Astrocyte (in vitro differentiated cells and primary cell): ENCODE measurements at regions not wholly inside any gene's neighbourhood (a gene's known extent, or its start where the extent isn't known, plus 50 kb on each side); places are given as distances from the start of the nearest gene placed in this dataset.

Experiments used
- EZH2 ChIP-seq: IDR thresholded peaks from 2 replicates; pipeline ENCODE4 v1.6.1; 2012; ENCODE audit warnings: mild to moderate bottlenecking, low read length, inconsistent platforms; ENCODE audit not compliant: insufficient read depth
- TF ChIP-seq, protein P1 (sequence below): IDR thresholded peaks from 2 replicates; pipeline ENCODE4 v1.5.1; 2011; ENCODE audit warnings: low read depth, mild to moderate bottlenecking, inconsistent platforms, low read length, moderate library complexity; ENCODE audit not compliant: insufficient read depth

DNA sequence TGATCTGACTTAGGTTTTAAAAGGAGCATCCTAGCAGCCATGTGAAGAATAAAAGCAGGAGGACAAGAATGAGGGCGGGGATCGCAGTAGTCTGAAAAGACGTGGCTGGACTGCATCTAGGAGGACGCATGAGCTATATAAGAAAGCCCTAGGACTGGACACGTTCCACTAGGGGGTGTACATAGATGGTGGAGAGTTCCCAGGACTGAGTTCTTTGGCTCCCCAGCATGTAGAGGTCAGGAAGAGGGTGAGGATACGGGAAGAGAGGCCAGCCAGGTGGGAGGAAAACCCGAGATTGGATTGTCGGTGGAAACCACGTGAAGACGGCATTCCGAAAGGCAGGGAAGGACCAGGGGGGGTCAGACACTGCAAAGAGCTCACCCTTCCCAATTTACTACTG is 64.2 kb upstream of the CFAP161 start:
- TF ChIP-seq, protein P1, sequence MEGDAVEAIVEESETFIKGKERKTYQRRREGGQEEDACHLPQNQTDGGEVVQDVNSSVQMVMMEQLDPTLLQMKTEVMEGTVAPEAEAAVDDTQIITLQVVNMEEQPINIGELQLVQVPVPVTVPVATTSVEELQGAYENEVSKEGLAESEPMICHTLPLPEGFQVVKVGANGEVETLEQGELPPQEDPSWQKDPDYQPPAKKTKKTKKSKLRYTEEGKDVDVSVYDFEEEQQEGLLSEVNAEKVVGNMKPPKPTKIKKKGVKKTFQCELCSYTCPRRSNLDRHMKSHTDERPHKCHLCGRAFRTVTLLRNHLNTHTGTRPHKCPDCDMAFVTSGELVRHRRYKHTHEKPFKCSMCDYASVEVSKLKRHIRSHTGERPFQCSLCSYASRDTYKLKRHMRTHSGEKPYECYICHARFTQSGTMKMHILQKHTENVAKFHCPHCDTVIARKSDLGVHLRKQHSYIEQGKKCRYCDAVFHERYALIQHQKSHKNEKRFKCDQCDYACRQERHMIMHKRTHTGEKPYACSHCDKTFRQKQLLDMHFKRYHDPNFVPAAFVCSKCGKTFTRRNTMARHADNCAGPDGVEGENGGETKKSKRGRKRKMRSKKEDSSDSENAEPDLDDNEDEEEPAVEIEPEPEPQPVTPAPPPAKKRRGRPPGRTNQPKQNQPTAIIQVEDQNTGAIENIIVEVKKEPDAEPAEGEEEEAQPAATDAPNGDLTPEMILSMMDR = no peak
- no peak for TF ChIP-seq EZH2
